GM19372 (cell line): ENCODE measurements at regions not wholly inside any gene's neighbourhood (a gene's known extent, or its start where the extent isn't known, plus 50 kb on each side); places are given as distances from the start of the nearest gene placed in this dataset.

Experiments used
- ATAC-seq: cut with Tn5 transposase; IDR thresholded peaks from one replicate; pipeline ENCODE4 v1.9.1; 2021; ENCODE audit warnings: mild to moderate bottlenecking, low read depth, moderate library complexity; ENCODE audit not compliant: unreplicated experiment

GRCh38 chr2:134178138-134178877 lies 75.6 kb upstream of the MGAT5 start:
- no peak for ATAC-seq

- ATAC-seq: no peak
Observed at GRCh38 chr2:134181219-134181618, 72.7 kb upstream of the MGAT5 start.

GRCh38 chr2:134183679-134184078 lies 70.2 kb upstream of the MGAT5 start:
- ATAC-seq: no peak

GRCh38 chr2:134185639-134186038 lies 68.2 kb upstream of the MGAT5 start:
- ATAC-seq: no peak

- ATAC-seq: no peak
Observed at GRCh38 chr2:134189009-134189720, 64.7 kb upstream of the MGAT5 start.

GRCh38 chr2:134190062-134190806 lies 63.6 kb upstream of the MGAT5 start:
- ATAC-seq: no peak

GRCh38 chr2:134190807-134191203 lies 63.1 kb upstream of the MGAT5 start:
- ATAC-seq: no peak

GRCh38 chr2:134191835-134192234 lies 62.0 kb upstream of the MGAT5 start:
- ATAC-seq: no peak

GRCh38 chr2:134193006-134193405 lies 60.9 kb upstream of the MGAT5 start:
- no peak for ATAC-seq

- ATAC-seq: no peak
Observed at GRCh38 chr2:134194519-134194918, 59.4 kb upstream of the MGAT5 start.

- no peak for ATAC-seq
Observed at GRCh38 chr2:134195341-134195740, 58.5 kb upstream of the MGAT5 start.

GRCh38 chr2:134197445-134197844 lies 56.4 kb upstream of the MGAT5 start:
- no peak for ATAC-seq

- ATAC-seq: no peak
Observed at GRCh38 chr2:134198006-134198634, 55.8 kb upstream of the MGAT5 start.

GRCh38 chr2:134199123-134199522 lies 54.7 kb upstream of the MGAT5 start:
- ATAC-seq: no peak

GRCh38 chr2:134200036-134200618 lies 53.7 kb upstream of the MGAT5 start:
- ATAC-seq: no peak

GRCh38 chr2:134201533-134201932 lies 52.3 kb upstream of the MGAT5 start:
- ATAC-seq: no peak

GRCh38 chr2:134202371-134202770 lies 51.5 kb upstream of the MGAT5 start:
- ATAC-seq: no peak

- ATAC-seq: no peak
Observed at GRCh38 chr2:134203175-134203574, 50.7 kb upstream of the MGAT5 start.
